ENCODE measurements at regions not wholly inside any gene's neighbourhood (a gene's known extent, or its start where the extent isn't known, plus 50 kb on each side); places are given as distances from the start of the nearest gene placed in this dataset.
A peak's percentile ranks its signal among the peaks of the same experiment; 100 is the strongest.
"Not testable (repeated sequence)": the region's sequence is repeated elsewhere in the genome, so short reads cannot be mapped to it uniquely, and the experiment has no call there.

DNA sequence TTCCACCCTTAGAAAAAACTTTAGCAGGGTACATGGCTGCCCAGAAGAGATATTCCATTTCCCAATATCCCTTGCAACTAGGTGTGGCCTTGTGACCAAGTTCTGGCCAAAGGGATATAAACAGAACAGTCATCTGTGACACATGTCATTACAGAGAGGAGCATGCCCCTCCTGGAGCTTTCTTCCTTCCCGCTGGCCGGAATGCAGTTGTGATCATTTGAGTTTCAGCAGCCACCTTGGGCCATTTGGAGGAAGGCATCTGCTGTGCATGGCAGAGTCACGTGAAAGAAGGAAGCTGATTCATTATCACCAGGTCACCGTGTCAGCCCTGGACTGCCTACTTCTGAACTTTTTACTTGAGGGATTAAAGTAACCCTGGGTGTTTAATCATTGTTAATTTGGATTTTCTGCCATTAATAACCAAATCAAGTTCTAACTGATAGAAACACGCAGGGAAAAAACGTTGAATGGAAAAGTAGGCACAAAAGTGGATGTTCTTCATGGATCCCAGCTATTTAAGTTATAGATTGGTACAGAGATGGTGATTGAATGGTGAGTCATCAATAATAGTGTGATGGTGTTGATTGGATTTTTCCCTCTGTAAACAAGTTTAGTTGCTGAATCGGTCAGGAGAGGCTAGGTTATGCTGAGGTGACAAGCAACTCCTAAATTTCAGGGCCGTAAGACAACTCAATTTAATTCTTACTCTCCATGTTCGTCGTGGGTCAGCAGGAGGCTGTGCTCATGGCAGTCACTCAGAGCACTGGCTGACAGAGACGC lies 80.7 kb upstream of the CCDC167 start:
- no peak for DNase-seq (ENCODE audit: low read depth in 2 of 2)

DNA sequence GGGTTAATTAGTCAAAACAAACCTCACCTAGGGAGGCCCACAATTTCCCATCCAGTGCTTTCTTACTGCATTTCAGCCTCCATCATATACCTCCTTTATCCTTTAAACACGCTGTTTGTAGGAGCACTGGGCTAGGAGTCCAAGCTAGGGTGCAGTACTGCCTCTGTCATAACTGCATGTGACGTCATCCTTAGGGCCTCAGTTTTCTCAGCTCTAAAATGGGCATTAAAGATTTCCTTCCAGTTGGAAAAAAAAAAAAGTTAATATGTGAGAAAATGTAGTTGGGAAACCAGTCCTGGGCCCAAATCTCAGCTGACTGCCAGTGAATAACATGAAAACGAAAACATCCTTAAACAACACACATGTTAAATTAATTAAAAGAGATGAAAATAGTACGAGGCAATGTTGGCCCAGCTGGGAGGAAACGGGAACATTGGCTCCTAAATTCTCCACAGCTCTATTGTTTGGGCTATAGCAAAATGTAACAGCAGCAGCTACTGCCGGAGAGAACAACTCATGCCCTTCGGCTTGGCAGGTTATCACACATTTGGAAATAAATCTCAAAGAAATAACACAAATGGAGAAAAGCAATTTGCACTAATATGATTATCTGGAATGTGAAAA lies 79.9 kb upstream of the CCDC167 start:
- no peak for DNase-seq (ENCODE audit: low read depth in 2 of 2)

DNA sequence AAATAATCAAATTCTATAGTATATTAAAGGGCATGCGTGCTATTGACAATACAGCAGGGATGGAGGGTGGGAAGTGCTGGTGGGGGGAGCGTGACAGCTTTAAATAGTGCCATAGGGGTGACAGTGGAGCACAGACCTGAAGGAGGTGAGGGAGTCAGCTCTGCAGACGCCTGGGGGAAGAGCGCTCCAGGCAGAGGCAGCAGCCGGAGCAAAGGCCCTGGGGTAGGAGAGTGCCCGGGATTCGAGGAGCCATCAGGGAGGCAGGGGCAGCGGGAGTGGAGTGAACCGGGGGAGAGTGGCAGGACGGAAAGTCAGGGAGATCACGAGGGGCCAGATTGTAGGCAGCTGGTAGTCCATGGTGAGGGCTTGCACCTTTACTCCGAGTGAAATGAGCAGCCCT lies 78.4 kb upstream of the CCDC167 start:
- no peak for DNase-seq (ENCODE audit: low read depth in 2 of 2)

DNA sequence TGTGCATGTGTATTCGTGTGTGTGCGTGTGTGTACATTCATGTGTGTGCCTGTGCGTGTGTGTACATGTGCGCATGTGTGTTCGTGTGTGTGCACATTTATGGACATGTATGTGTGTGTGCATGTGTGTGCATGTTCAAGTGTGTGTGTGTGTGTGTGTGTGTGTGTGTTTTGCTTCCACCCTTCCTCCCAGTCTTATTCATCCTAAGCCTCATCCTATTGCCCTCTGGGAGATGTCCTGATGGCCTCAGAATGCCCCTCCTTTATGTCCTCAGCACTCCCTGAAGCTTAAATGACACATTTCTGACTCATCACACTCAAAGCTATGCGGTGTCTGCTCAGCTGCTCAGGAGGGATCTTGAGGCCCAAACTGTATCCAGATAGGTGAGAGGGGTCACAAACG lies 76.6 kb upstream of the CCDC167 start:
- no peak for DNase-seq (ENCODE audit: low read depth in 2 of 2)

DNA sequence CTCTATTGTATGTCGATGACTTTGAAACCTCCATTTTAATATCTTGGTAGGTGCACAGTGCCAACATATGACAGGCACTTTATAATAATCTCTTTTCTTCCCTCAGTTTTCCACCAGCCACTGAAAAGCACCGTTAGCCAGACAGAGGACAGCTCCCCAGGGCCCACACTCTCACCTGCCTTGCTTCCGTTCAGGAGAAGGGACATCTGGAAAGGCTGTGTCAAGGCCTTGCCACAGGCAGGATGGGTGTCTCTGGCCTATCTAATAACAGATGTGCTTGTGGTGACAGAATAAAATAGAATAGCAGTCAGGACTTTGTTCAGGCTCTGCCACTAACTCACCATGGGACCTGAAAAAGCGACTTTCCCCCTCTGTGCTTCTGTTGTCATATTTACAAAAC lies 75.5 kb upstream of the CCDC167 start:
- no peak for DNase-seq (ENCODE audit: low read depth in 2 of 2)

DNA sequence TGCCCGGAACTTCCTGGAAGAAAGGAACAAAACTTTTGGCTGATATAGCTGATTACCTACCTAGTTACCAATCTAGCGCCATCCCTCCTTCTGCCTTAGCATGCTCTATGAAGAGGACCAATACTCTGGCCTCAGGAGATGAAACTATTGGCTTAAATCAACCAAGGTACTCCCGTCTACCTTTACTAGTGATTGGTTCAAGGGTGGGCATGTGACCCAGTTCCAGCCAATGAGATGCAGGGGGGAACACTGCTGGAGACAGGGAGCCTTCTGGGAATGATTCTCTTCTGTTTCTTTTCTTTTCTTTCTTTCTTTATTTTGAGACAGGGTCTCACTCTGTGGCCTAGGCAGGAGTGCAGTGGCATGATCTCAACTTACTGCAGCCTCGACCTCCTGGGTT lies 72.6 kb upstream of the CCDC167 start:
- DNase-seq (ENCODE audit: low read depth in 2 of 2): no peak

DNA sequence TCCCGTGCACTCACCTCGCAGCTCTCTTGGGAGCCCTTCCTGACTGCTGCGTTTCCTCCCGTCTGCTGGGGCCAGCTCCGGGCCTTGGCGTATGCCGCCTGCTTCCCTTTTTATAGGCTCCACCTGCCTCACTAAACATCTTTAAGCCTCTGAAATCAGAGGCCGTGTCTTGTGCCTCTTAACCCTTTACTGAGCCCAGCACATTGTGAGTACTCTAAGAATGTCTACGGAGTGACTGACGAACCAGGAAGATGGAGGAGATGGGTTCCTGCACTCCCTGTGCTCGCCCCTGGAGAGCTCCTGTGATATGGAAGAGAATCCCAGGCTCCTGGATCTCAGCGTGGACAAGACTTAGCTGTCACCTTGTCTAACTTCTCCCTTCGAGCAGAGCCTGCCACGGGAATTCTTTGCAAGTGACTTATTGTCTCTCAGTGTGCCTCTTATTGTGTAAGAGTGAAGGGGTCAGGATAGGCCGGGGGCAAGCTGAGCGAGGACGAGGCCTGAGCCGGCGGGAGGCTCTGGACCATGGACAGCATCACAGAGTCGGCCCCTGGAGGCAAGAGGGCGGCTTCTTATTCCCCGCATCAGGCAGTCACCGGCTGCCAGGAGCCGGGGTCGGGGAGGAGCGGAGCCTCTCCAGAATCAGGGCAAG lies 70.9 kb upstream of the CCDC167 start:
- DNase-seq (ENCODE audit: low read depth in 2 of 2): no peak

DNA sequence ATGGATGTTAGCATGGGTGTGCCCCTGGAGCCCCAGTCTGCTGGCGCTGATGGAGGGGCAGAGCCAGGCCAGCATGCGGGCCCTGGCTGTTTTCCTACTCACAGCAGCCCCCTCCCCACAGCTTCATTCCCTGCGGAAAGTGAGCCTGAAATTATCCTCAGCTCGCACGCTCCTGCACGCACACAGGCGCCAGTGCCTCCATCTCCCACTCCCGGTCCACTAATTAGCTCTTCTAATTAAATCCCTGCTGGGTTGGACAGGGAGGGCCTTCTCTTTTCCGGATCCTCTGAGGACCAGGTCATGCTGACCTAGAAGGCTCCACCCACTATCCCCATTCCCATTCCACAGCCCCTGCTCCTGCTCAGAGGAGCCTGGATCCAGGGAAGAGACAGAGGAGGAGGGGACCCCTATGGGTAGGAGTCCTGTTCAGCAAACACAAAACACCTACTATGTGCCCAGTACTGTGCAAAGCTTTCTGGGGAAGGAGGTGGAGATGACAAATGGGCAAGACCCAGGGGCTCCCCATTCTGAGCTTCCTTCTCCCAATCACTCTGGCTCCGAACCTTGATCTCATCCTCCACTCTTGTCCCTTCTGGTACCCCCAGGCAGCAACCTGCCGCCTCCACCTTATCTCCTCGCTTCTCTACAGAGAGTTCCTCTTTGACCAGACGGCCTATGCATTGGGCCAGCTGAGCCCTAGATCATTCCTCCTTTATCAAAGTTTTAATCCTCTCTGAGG lies 70.2 kb upstream of the CCDC167 start:
- DNase-seq (ENCODE audit: low read depth in 2 of 2): no peak

DNA sequence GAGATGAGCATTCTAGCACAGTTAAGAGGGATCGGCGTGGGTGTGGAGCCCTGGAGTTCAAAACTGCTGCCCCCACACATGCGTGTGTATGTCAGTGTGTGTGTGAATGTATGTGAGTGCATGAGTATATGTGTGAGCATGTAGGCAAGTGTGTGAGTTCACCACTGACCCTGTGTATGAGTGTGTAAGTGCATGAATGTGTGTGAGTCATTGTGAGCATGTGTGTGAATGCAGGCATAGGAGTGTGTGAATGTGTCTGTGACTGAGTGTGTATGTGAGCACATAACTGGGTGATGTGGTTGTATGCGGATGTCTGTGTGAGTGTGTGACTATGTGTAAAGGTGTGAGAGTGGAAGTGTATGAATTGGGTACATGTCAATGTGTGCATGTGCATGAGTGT lies 69.6 kb upstream of the CCDC167 start:
- no peak for DNase-seq (ENCODE audit: low read depth in 2 of 2)

DNA sequence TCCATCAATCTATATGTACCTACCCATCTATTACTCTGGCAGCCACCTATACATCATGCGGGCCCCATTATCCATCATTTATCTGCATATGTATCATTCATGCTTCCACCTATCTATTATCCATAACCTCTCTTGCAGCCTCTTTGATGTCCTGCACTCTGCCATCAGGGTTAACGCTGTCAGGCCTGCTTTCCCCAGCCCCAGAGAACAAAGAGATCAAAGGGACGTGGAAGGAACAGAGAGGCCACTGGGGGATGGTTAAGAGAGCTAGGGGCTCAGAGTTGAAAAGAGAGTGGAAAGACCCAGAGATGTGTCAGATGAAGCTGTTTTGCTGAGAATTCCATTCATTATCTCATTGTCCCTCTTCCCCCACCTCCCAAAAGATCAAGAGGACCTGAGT lies 67.3 kb upstream of the CCDC167 start:
- DNase-seq (ENCODE audit: low read depth in 2 of 2): no peak

DNA sequence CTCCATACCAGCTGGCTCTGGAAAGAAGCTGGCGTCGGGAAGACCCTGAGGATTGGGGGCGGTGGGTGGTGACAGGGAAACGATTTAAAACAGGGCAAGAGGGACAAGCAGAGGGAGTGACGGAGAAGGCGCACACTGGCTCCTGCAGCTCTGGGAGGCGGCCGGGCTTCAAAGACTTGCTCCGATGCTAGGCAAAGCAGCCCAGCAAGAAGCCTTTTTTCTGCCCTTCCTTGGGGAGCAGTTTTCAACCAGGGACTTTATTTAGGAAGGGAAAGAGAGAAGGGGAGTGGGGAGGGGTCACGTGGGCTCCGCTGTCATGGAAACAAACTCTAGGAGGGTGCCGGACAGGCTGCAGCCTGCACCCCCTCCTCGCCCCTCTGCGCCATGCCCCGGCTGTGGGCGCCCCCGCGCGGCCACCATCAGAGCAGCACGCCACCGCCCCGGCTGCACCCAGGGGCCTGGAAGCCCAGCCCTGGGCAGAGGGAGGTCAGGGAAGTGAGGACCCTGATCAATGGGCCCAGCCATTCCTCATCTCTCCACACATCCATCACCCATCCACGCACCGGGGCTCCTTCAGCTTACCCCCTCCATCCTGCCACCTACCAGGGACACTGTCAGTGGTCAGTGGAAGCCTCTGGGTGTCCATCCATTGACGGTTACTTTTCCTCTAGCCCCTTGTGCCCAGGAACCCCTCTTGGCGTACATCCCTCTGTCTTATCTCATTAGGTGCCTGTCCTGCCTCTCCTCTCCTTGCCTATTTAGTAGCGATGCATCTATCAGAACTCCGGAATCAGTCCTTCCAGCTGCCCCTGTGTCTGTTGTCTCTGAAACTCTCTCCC lies 66.6 kb upstream of the CCDC167 start:
- peak; percentile 59 to 63 for DNase-seq (ENCODE audit: low read depth in 2 of 2)

DNA sequence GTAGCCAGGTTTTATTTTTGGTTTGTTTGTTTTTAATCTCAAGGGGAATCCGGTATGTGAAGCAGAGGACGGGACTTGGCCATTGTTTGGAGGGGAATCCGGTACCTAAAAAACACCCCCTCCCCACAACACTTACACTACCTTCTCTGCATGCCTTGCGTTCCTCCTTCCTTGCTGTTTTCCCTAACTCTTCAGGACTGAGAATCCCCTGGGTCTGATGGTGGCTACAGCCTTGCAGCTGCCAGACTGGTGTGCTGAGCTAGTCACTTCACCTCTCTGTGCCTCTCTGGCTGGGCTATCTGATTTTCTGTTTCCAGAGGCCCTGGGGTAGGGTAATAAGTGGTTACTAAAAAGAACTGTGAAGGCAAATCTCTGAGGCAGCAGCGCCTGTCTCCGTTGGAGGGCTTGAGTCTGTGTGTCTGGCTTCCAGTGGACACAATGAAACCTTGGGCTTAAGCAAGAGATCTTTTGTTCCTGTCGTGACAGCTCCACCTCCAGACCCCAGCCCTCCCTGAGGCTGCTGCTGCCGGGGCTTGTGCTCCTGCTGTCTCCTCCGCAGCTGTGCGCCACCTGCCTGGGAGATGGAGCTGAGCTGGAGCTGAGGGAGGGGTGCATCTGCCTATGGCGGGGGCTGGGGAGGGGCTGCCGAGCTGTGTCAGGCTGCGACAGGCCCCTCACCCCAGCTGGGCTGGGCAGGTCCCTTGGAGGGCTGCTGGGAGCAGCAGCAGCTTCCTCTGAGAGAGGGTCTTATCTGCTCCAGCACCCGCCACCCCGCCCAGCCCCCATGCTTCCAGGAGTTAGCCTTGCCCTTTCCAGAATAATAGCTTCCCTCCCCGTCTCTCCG lies 65.8 kb upstream of the CCDC167 start:
- DNase-seq (ENCODE audit: low read depth in 2 of 2): no peak

DNA sequence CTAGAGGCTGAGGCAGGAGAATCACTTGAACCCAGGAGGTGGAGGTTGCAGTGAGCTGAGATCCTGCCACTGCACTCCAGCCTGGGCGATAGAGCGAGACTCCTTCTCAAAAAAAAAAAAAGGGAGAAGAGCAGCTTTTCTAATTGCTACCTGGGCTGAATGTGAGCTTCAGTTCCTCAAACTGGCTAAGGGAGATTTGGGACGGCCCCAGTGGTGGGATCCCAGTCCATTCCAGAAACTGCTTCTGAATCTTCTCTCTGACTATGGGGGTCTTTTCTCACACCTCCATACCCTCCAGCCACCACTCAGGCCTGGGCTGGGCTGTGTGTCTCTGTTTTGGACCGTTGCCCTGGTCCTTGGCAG lies 63.2 kb upstream of the CCDC167 start:
- DNase-seq (ENCODE audit: low read depth in 2 of 2): not testable (repeated sequence)

DNA sequence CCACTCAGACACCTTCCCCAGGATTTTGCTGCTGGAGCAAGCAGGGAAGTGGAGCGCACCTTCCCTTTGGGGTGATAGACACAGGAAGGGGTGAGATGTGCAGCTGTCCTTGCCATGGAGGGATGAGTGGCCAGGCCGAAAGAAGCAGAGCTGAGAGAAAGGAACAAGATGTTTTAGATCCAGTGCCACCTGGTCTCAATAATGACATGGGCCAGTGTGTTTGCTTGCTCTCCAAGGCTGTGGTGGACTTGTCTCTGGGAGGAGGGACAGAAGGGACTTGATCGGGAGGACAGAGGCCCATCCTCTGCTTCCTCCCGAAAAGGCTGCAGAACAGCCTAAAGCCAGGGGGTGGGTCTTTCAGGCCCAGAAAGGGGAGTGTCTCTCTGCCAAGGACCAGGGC lies 61.7 kb upstream of the CCDC167 start:
- no peak for DNase-seq (ENCODE audit: low read depth in 2 of 2)

DNA sequence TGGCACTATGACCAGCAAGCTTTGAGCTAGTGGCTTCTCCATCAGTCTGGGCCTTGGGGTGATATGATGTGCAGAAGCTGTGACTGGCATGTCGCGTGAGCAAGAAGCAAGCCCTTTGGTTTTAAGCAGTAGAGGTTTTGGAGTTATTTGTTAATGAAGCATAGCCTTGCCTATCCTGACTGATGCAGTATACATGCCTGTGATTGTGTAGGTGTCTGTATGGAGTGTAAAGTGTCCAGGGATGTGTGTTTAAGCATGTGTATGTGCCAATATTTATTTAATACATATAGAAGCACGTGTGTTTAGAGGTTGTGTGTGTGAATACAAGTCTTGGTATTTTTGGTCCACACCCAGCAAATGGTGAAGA lies 61.0 kb upstream of the CCDC167 start:
- DNase-seq (ENCODE audit: low read depth in 2 of 2): no peak

DNA sequence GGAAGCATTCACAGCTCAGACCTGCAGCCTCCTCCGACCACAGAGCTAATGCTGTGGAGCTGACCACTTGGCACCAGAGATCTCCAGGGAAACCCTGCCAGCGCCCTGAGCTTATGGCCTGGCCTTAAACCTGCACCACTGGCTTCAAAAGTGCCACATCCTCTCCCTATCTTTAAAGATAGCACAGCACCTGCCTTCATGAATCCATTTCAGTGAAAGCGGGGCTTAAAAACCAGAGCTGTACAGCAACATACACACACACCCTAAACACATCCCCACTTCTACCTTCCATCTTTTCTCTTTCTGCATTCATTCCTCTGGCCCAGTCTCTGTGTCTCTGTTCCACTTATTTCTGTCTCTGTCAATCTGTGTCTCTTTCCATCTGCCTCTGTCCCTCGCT lies 59.8 kb upstream of the CCDC167 start:
- DNase-seq (ENCODE audit: low read depth in 2 of 2): no peak

DNA sequence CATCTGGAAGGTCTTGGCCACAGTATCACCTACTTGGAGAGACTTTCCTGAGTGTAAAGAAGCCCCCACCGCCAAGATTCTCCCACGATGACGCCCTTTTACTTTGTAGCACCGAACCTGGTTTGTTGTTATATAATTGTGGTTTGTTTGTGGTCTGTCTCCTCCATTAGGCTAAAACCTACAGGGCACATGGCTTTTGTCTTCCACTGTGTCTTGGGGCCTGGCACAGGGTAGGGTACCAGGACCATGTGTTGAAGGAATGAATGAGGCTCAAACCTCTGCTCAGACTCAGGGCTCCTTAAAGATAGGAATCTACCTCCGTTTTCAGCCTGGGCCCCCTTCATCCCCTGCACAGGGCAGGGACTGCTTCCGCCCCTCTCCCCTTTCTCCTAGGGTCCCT lies 59.4 kb upstream of the CCDC167 start:
- no peak for DNase-seq (ENCODE audit: low read depth in 2 of 2)

DNA sequence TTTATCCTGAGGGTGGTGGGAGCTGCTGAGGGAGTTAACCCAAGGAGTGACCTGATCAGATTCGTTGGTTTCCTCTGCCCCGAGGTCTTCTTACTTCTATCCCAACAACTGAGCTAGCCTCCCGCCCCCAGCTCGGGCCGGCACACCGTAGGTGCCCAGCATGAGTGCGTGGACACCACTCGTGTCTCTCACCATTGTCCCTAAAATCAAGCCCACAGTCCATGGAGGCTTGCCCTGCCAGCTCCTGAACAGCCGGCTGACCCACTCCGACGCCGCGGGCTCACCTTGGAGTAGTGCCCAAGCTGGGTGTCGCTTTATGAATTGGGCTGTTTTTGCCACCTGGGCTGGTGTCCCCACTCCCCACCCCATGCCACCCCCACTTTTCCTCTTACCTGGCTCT lies 59.0 kb upstream of the CCDC167 start:
- no peak for DNase-seq (ENCODE audit: low read depth in 2 of 2)

DNA sequence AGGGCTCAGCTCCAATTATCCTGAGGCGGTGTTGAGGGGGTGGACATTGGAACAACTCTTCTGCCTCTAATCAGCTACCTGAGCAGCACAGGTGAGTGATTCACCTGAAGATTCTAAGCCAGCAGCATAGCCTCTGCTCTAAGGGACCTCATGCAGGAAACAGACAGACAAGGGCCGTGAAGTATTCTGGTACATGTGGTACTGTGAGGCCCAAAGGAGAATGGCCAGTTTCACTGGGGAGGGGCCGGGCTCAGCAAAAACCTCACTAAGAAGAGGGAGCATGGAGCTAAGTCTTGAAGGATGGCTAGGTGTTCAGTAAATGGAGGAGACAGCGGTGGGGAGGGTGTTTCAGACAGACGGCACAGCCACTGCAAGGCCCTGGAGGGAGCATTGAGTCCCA lies 58.5 kb upstream of the CCDC167 start:
- no peak for DNase-seq (ENCODE audit: low read depth in 2 of 2)

DNA sequence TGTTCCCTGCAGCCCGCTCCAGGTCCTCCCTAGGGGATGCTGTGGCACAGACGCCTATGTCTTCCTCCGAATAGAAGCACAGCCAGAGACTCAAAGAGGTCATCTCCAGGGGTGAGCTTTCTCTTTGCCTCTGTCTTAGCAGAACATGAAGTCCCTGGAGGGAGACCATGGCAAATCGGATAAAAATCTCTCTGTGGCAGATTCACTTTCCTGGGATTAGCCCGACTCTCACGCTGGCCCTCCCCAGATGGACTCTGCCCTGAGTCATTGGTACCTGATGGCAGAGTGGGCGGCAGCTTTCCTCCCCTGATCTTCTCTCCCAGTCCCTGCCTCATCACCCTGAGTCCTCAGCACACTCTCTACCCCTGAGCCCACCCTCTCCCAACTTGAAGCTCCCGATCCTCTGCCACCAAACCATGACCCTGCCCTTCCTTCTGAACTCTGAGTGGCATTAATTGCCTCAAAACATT lies 58.0 kb upstream of the CCDC167 start:
- no peak for DNase-seq (ENCODE audit: low read depth in 2 of 2)
